Adrenal gland (tissue), 9 donors: ENCODE measurements at regions not wholly inside any gene's neighbourhood (a gene's known extent, or its start where the extent isn't known, plus 50 kb on each side); places are given as distances from the start of the nearest gene placed in this dataset.

Experiments used
- DNase-seq, 7 donors: peaks; one replicate each; pipeline ENCODE4 v3.0.0-alpha.2; 2019 to 2020
- H3K27ac ChIP-seq, 5 donors: fragments of 200-600 bp; sonication (generic) in 4 of 5; 1 replicate in 3 of 5; 2 replicates in 2 of 5; pipeline versions ENCODE4 v1.5.1 to v1.8.0; 2016 to 2020; ENCODE audit warnings: mild to moderate bottlenecking in 1 of 5
- H3K27me3 ChIP-seq: fragments of 200-600 bp; 2 replicates; pipeline ENCODE4 v1.8.0; 2021
- H3K36me3 ChIP-seq, 2 donors: fragments of 200-600 bp; replicated peaks in 1 of 2; 1 replicate in 1 of 2; 2 replicates in 1 of 2; pipeline versions ENCODE4 v1.5.1 to v1.8.0; 2018 to 2022
- H3K4me1 ChIP-seq, 2 donors: fragments of 200-600 bp; replicated peaks in 1 of 2; 1 replicate in 1 of 2; 2 replicates in 1 of 2; pipeline versions ENCODE4 v1.5.1 to v1.8.0; 2018 to 2021
- H3K4me3 ChIP-seq, 4 donors: fragments of 200-600 bp; sonication (generic) in 3 of 4; one replicate each; pipeline ENCODE4 v1.5.1; 2016 to 2018
- H3K9me3 ChIP-seq, 3 donors: fragments of 200-600 bp; sonication (generic) in 1 of 3; replicated peaks in 1 of 3; 1 replicate in 2 of 3; 2 replicates in 1 of 3; pipeline versions ENCODE4 v1.5.1 to v1.8.0; 2016 to 2021
- CTCF ChIP-seq, 6 experiments: fragments of 450-650 bp in 4 of 6; fragments of 200-600 bp in 2 of 6; sonication (generic) in 1 of 6; IDR thresholded peaks; 1 replicate in 5 of 6; 2 replicates in 1 of 6; pipeline versions ENCODE4 v1.5.1 to v1.8.0; 2016 to 2021; ENCODE audit warnings: antibody characterized with exemption in 6 of 6, mild to moderate bottlenecking in 2 of 6, moderate library complexity in 1 of 6
- POLR2A ChIP-seq, 2 donors: fragments of 450-650 bp; IDR thresholded peaks; one replicate each; pipeline ENCODE4 v1.6.1; 2017; ENCODE audit warnings: antibody characterized with exemption in 2 of 2, mild to moderate bottlenecking in 2 of 2, moderate library complexity in 1 of 2
- WGBS, 4 donors: extraction: QIAGEN DNeasy Blood & Tissue Kit in 2 of 4; methylation state at CpG; one replicate each; pipeline versions ENCODE4 v1.1.5 to v1.1.7; 2013 to 2017; 5-methylcytosine and 5-hydroxymethylcytosine counted together
- intact Hi-C, 2 donors: fragments of 100-400 bp; cut with DNase I; formaldehyde crosslinking; loops; one replicate each; pipeline versions ENCODE4 v1.14.1 to v1.15.0; 2022 to 2023
- donor health status: healthy with polysubstance abuse.
- donor health status: Bipolar disorder and iron deficiency.
- donor health status: DM: yes; HTN: yes; CAD: no.
- donor health status: DM: no; HTN: no; CAD: no.
- donor health status: DM: no; HTN: no; CAD: no.

GRCh38 chr2:817336-818015 is 133.2 kb upstream of the SNTG2 start:
- H3K36me3 ChIP-seq = no peaks in the 10 kb centered on the region
- no peaks in the 10 kb centered on the region for H3K9me3 ChIP-seq
- no peaks in the 10 kb centered on the region for H3K4me1 ChIP-seq
- TF ChIP-seq POLR2A (IDR thresholded peaks at IDR 0.05) (no peak), CTCF (IDR thresholded peaks at IDR 0.05) (no peak)
- intact Hi-C loops = no loop called here
- WGBS, 4 donors = 77 to 88% (median 86%) methylated on average over 6 of the region's 6 CpGs
- no peak for DNase-seq
- H3K27ac ChIP-seq = no peak overlapping the region
- H3K27me3 ChIP-seq = no peaks in the 10 kb centered on the region
- H3K4me3 ChIP-seq = no peak overlapping the region

GRCh38 chr2:816278-816677 is 134.4 kb upstream of the SNTG2 start:
- DNase-seq = no peak
- Histone ChIP-seq H3K9me3 (no peaks in the 10 kb centered on the region), H3K27me3 (no peaks in the 10 kb centered on the region), H3K27ac (no peak overlapping the region), H3K4me3 (no peak overlapping the region), H3K36me3 (no peaks in the 10 kb centered on the region), H3K4me1 (no peaks in the 10 kb centered on the region)
- TF ChIP-seq POLR2A (IDR thresholded peaks at IDR 0.05) = no peak
- no peak for TF ChIP-seq CTCF (IDR thresholded peaks at IDR 0.05)
- WGBS, 4 donors = 45 to 89% (median 89%) methylated on average over 3 to 5 of the region's 5 CpGs
- intact Hi-C loops = no loop called here

- Histone ChIP-seq H3K4me3 (no peak overlapping the region), H3K27me3 (no peaks in the 10 kb centered on the region), H3K9me3 (no peaks in the 10 kb centered on the region), H3K36me3 (no peaks in the 10 kb centered on the region), H3K4me1 (no peaks in the 10 kb centered on the region), H3K27ac (no peak overlapping the region)
- intact Hi-C loops = no loop called here
- 67 to 71% (median 71%) methylated on average over 1 of the region's 1 CpG for WGBS, 4 donors
- DNase-seq = no peak
- TF ChIP-seq CTCF (IDR thresholded peaks at IDR 0.05) (no peak), POLR2A (IDR thresholded peaks at IDR 0.05) (no peak)
Measured at GRCh38 chr2:810397-810796, 133.2 kb upstream of the TMEM18 start.

GRCh38 chr2:807300-807699 is 130.1 kb upstream of the TMEM18 start:
- no peak for TF ChIP-seq CTCF (IDR thresholded peaks at IDR 0.05)
- no peak for TF ChIP-seq POLR2A (IDR thresholded peaks at IDR 0.05)
- no peaks in the 10 kb centered on the region for H3K4me1 ChIP-seq

More at GRCh38 chr2:807300-807699, 130.1 kb upstream of the TMEM18 start:
- intact Hi-C loops = no loop called here
- no peak for DNase-seq
- Histone ChIP-seq H3K27ac (no peak overlapping the region), H3K9me3 (no peaks in the 10 kb centered on the region), H3K4me3 (no peak overlapping the region), H3K36me3 (no peaks in the 10 kb centered on the region), H3K27me3 (no peaks in the 10 kb centered on the region)
- WGBS, 4 donors = 79 to 87% (median 84%) methylated on average over 6 of the region's 6 CpGs
